NCI-H2081 treated with DMSO at 0.1 percent for 48 hours (cell line): ENCODE measurements at regions not wholly inside any gene's neighbourhood (a gene's known extent, or its start where the extent isn't known, plus 50 kb on each side); places are given as distances from the start of the nearest gene placed in this dataset.

Experiments
- DNase-seq: peaks from one replicate; lab custom pipeline; 2025; lab: John Stamatoyannopoulos, UW

GRCh38 chr2:147068071-147068470, 776.8 kb upstream of the ACVR2A start:
- no peak for DNase-seq

GRCh38 chr2:147067136-147067535, 777.7 kb upstream of the ACVR2A start:
- no peak for DNase-seq

- no peak for DNase-seq
Observed at GRCh38 chr2:147062073-147062472, 782.8 kb upstream of the ACVR2A start.

- no peak for DNase-seq
Observed at GRCh38 chr2:147061269-147061668, 783.6 kb upstream of the ACVR2A start.

GRCh38 chr2:147057892-147058490, 786.8 kb upstream of the ACVR2A start:
- DNase-seq = no peak

- DNase-seq = no peak
Observed at GRCh38 chr2:147051814-147052213, 793.0 kb upstream of the ACVR2A start.

GRCh38 chr2:147051248-147051647, 793.6 kb upstream of the ACVR2A start:
- no peak for DNase-seq

GRCh38 chr2:147049957-147050356, 794.9 kb upstream of the ACVR2A start:
- DNase-seq = no peak

GRCh38 chr2:147046473-147046872, 798.4 kb upstream of the ACVR2A start:
- no peak for DNase-seq

- DNase-seq = peak; percentile 10
Observed at GRCh38 chr2:147045113-147045512, 799.7 kb upstream of the ACVR2A start.

- DNase-seq = no peak
Observed at GRCh38 chr2:147041121-147041494, 803.7 kb upstream of the ACVR2A start.

GRCh38 chr2:147040298-147041120, 804.3 kb upstream of the ACVR2A start:
- no peak for DNase-seq

- no peak for DNase-seq
Observed at GRCh38 chr2:147037048-147037447, 807.8 kb upstream of the ACVR2A start.

GRCh38 chr2:147033044-147033443, 811.8 kb upstream of the ACVR2A start:
- DNase-seq = no peak

GRCh38 chr2:147031897-147032296, 812.9 kb upstream of the ACVR2A start:
- DNase-seq = no peak

- no peak for DNase-seq
Observed at GRCh38 chr2:147030966-147031720, 813.7 kb upstream of the ACVR2A start.

- DNase-seq = no peak
Observed at GRCh38 chr2:147027436-147027835, 817.4 kb upstream of the ACVR2A start.

- DNase-seq = no peak
Observed at GRCh38 chr2:147026664-147027295, 818.0 kb upstream of the ACVR2A start.

GRCh38 chr2:147025646-147026585, 818.9 kb upstream of the ACVR2A start:
- no peak for DNase-seq

GRCh38 chr2:147019311-147019710, 825.5 kb upstream of the ACVR2A start:
- no peak for DNase-seq

GRCh38 chr2:147017951-147018645, 826.7 kb upstream of the ACVR2A start:
- DNase-seq = no peak
